ENCODE measurements at regions not wholly inside any gene's neighbourhood (a gene's known extent, or its start where the extent isn't known, plus 50 kb on each side); places are given as distances from the start of the nearest gene placed in this dataset.

DNA sequence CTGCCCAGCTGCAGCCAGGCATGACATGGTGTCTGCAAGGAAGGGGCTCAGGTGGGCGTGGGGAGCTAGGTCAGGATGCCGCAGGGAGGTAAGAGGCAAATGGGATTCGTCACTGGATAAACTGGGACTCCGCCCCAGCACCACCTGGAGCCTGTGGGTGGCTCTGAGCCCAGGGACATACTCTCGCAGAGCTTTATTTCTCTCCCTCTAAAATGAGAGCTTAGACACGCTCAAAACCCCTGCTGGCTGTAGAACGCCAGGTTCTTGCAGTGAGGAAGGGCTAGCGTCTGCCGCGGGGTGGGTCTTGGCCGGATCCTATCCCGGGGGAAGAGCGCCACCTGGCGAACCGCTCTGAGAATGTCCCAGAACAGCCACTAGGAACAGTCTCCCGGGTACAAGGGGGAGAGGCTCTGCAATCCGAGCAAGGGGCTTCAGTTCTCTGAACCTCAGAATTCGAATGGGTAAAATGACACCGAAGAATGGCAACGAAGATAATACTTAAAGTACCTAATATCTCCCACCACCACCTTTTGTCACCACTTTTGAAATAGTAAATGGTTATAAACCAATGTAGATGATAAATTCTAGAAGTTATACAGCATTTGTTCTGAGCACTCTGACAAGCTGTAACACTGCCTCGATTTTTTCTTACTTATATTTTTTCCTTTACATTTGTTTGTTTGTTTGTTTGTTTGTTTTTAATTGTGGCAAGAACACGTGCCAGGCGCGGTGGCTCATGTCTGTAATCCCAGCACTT, 53.2 kb upstream of the SRGAP3 start (continued):
- no peak for TF ChIP-seq TCFL5 (CRISPR knock-in tag; conservative IDR thresholded peaks at IDR 0.05)
- 0 out of 2 replicates have a peak, but pooled peaks have one; percentile 31 for TF ChIP-seq PHF21A (IDR thresholded peaks at IDR 0.05; ENCODE audit: borderline replicate concordance, low read depth)
- TF ChIP-seq HCFC1 (IDR thresholded peaks at IDR 0.05; ENCODE audit: low read depth, low read length): 0 out of 2 replicates have a peak, but pooled peaks have one; percentile 26
- peak in 1 of 2 experiments; percentile 41; a peak in 1 of 4 replicates for TF ChIP-seq KDM4B (IDR thresholded peaks at IDR 0.05; ENCODE audit: borderline replicate concordance in 2 of 2, low read depth in 1 of 2)
- no peak for TF ChIP-seq FOXA3 (CRISPR knock-in tag; conservative IDR thresholded peaks at IDR 0.05 in 1 of 2, IDR thresholded peaks at IDR 0.05 in 1 of 2)
- TF ChIP-seq ZNF354B (CRISPR knock-in tag; IDR thresholded peaks at IDR 0.05): no peak
- TF ChIP-seq, protein P1, sequence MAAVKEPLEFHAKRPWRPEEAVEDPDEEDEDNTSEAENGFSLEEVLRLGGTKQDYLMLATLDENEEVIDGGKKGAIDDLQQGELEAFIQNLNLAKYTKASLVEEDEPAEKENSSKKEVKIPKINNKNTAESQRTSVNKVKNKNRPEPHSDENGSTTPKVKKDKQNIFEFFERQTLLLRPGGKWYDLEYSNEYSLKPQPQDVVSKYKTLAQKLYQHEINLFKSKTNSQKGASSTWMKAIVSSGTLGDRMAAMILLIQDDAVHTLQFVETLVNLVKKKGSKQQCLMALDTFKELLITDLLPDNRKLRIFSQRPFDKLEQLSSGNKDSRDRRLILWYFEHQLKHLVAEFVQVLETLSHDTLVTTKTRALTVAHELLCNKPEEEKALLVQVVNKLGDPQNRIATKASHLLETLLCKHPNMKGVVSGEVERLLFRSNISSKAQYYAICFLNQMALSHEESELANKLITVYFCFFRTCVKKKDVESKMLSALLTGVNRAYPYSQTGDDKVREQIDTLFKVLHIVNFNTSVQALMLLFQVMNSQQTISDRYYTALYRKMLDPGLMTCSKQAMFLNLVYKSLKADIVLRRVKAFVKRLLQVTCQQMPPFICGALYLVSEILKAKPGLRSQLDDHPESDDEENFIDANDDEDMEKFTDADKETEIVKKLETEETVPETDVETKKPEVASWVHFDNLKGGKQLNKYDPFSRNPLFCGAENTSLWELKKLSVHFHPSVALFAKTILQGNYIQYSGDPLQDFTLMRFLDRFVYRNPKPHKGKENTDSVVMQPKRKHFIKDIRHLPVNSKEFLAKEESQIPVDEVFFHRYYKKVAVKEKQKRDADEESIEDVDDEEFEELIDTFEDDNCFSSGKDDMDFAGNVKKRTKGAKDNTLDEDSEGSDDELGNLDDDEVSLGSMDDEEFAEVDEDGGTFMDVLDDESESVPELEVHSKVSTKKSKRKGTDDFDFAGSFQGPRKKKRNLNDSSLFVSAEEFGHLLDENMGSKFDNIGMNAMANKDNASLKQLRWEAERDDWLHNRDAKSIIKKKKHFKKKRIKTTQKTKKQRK (IDR thresholded peaks at IDR 0.05; ENCODE audit: borderline replicate concordance, low read depth, low read length): no peak
- TF ChIP-seq RAD21 (CRISPR knock-in tag; conservative IDR thresholded peaks at IDR 0.05 in 1 of 2, IDR thresholded peaks at IDR 0.05 in 1 of 2): peak; percentile 98
- peak; percentile 73; the same call in 1 of the 2 replicates for TF ChIP-seq CC2D1A (IDR thresholded peaks at IDR 0.05)
- no peak for TF ChIP-seq MAFF (IDR thresholded peaks at IDR 0.05; ENCODE audit: low read length)
- peak; percentile 99 for TF ChIP-seq SMC3 (conservative IDR thresholded peaks at IDR 0.05; ENCODE audit: insufficient read depth, low read depth, low read length)
- peak; percentile 75; the same call in 1 of the 2 replicates for TF ChIP-seq ARID2 (IDR thresholded peaks at IDR 0.05)
- TF ChIP-seq, protein P2, sequence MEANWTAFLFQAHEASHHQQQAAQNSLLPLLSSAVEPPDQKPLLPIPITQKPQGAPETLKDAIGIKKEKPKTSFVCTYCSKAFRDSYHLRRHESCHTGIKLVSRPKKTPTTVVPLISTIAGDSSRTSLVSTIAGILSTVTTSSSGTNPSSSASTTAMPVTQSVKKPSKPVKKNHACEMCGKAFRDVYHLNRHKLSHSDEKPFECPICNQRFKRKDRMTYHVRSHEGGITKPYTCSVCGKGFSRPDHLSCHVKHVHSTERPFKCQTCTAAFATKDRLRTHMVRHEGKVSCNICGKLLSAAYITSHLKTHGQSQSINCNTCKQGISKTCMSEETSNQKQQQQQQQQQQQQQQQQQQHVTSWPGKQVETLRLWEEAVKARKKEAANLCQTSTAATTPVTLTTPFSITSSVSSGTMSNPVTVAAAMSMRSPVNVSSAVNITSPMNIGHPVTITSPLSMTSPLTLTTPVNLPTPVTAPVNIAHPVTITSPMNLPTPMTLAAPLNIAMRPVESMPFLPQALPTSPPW (CRISPR knock-in tag; IDR thresholded peaks at IDR 0.05): peak; percentile 45
- TF ChIP-seq MXI1 (IDR thresholded peaks at IDR 0.05; ENCODE audit: low read depth, low read length): no peak
- TF ChIP-seq, protein P3, sequence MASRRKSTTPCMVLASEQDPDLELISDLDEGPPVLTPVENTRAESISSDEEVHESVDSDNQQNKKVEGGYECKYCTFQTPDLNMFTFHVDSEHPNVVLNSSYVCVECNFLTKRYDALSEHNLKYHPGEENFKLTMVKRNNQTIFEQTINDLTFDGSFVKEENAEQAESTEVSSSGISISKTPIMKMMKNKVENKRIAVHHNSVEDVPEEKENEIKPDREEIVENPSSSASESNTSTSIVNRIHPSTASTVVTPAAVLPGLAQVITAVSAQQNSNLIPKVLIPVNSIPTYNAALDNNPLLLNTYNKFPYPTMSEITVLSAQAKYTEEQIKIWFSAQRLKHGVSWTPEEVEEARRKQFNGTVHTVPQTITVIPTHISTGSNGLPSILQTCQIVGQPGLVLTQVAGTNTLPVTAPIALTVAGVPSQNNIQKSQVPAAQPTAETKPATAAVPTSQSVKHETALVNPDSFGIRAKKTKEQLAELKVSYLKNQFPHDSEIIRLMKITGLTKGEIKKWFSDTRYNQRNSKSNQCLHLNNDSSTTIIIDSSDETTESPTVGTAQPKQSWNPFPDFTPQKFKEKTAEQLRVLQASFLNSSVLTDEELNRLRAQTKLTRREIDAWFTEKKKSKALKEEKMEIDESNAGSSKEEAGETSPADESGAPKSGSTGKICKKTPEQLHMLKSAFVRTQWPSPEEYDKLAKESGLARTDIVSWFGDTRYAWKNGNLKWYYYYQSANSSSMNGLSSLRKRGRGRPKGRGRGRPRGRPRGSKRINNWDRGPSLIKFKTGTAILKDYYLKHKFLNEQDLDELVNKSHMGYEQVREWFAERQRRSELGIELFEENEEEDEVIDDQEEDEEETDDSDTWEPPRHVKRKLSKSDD (conservative IDR thresholded peaks at IDR 0.05; ENCODE audit: low read length): peak; percentile 57; the same call in 1 of the 2 replicates
- peak; percentile 55 for TF ChIP-seq KLF16 (IDR thresholded peaks at IDR 0.05)
- TF ChIP-seq ZKSCAN1 (IDR thresholded peaks at IDR 0.05; ENCODE audit: low read depth, low read length): no peak
- TF ChIP-seq, protein P4, sequence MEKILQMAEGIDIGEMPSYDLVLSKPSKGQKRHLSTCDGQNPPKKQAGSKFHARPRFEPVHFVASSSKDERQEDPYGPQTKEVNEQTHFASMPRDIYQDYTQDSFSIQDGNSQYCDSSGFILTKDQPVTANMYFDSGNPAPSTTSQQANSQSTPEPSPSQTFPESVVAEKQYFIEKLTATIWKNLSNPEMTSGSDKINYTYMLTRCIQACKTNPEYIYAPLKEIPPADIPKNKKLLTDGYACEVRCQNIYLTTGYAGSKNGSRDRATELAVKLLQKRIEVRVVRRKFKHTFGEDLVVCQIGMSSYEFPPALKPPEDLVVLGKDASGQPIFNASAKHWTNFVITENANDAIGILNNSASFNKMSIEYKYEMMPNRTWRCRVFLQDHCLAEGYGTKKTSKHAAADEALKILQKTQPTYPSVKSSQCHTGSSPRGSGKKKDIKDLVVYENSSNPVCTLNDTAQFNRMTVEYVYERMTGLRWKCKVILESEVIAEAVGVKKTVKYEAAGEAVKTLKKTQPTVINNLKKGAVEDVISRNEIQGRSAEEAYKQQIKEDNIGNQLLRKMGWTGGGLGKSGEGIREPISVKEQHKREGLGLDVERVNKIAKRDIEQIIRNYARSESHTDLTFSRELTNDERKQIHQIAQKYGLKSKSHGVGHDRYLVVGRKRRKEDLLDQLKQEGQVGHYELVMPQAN (IDR thresholded peaks at IDR 0.05; ENCODE audit: borderline replicate concordance): no peak
